ENCODE measurements at regions not wholly inside any gene's neighbourhood (a gene's known extent, or its start where the extent isn't known, plus 50 kb on each side); places are given as distances from the start of the nearest gene placed in this dataset.

DNA sequence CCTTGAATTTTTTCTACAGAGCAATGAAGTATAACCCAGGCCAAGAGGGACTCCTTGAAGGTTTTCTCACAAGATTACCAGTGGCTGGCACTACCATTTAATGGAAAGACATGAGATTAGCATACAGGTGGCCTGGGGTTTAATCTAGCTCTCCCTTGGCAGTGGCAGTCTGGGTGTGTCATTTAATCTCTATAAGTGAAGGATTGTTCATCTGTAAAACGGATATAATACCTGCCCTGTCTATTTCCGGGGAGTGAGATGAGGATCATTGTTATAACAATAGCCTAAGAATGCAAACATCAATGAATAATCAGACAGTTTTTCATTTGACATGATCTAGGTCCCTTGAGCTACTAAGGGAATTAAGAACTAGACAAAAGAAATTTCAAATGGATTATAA lies 168.7 kb upstream of the CPNE8 start:
- Histone ChIP-seq H3K9me3 (no peaks in the 10 kb centered on the region), H3K36me3 (no peaks in the 10 kb centered on the region), H3K4me3 (no peak overlapping the region), H3K4me1 (no peaks in the 10 kb centered on the region), H3K27me3 (no peaks in the 10 kb centered on the region), H3K27ac (no peak overlapping the region)
- DNase-seq, result no peak
- WGBS, 2 donors (ENCODE audit: low coverage in 1 of 2), result 31 to 38% methylated on average over 2 of the region's 2 CpGs
- TF ChIP-seq, protein P1, sequence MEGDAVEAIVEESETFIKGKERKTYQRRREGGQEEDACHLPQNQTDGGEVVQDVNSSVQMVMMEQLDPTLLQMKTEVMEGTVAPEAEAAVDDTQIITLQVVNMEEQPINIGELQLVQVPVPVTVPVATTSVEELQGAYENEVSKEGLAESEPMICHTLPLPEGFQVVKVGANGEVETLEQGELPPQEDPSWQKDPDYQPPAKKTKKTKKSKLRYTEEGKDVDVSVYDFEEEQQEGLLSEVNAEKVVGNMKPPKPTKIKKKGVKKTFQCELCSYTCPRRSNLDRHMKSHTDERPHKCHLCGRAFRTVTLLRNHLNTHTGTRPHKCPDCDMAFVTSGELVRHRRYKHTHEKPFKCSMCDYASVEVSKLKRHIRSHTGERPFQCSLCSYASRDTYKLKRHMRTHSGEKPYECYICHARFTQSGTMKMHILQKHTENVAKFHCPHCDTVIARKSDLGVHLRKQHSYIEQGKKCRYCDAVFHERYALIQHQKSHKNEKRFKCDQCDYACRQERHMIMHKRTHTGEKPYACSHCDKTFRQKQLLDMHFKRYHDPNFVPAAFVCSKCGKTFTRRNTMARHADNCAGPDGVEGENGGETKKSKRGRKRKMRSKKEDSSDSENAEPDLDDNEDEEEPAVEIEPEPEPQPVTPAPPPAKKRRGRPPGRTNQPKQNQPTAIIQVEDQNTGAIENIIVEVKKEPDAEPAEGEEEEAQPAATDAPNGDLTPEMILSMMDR (IDR thresholded peaks at IDR 0.05), result no peak
- TF ChIP-seq EP300 (IDR thresholded peaks at IDR 0.05; ENCODE audit: low read depth), result no peak
- no peak for TF ChIP-seq POLR2A (IDR thresholded peaks at IDR 0.05)
- intact Hi-C loops (cut with DNase I; ENCODE audit: low total_unique reads) (no loop called here), in situ Hi-C loops (cut with MboI; ENCODE audit: low pct_ligation_motif_present in 1 of 4, low pct_unique_long_range_greater_than_20kb in 1 of 4, low sequenced_read_pairs in 3 of 4) (no loop called here)

DNA sequence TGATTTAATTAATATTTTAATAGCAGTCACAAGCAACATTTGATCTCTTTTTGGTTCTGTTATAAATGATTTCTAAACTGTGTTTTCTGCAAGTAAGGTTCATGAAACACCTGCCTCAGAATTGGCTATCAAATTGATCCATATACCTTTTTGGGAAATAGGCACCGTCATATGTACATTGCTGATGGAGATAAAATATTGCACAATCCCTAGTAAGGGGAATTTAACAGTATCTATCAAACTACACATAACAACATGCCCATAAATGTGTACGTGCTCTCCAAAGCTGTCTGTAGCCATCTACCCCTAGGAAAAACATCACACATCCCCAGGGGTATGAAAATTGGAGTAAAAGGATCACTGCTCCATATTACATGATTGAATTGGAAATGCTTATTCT lies 167.3 kb upstream of the CPNE8 start:
- no peak overlapping the region for H3K4me3 ChIP-seq
- DNase-seq, result no peak
- TF ChIP-seq EP300 (IDR thresholded peaks at IDR 0.05; ENCODE audit: low read depth), result no peak
- TF ChIP-seq POLR2A (IDR thresholded peaks at IDR 0.05), result no peak
- TF ChIP-seq, protein P1 (IDR thresholded peaks at IDR 0.05), result no peak
- no peak for TF ChIP-seq POLR2AphosphoS5 (IDR thresholded peaks at IDR 0.05)
- H3K27ac ChIP-seq, result no peak overlapping the region
- H3K27me3 ChIP-seq, result no peaks in the 10 kb centered on the region
- H3K4me1 ChIP-seq, result no peaks in the 10 kb centered on the region
- intact Hi-C loops (cut with DNase I; ENCODE audit: low total_unique reads), result no loop called here
- no peaks in the 10 kb centered on the region for H3K9me3 ChIP-seq
- in situ Hi-C loops (cut with MboI; ENCODE audit: low pct_ligation_motif_present in 1 of 4, low pct_unique_long_range_greater_than_20kb in 1 of 4, low sequenced_read_pairs in 3 of 4), result no loop called here
- no peaks in the 10 kb centered on the region for H3K36me3 ChIP-seq
- WGBS, 2 donors (ENCODE audit: low coverage in 1 of 2), result 68 to 100% methylated on average over 1 to 2 of the region's 2 CpGs

DNA sequence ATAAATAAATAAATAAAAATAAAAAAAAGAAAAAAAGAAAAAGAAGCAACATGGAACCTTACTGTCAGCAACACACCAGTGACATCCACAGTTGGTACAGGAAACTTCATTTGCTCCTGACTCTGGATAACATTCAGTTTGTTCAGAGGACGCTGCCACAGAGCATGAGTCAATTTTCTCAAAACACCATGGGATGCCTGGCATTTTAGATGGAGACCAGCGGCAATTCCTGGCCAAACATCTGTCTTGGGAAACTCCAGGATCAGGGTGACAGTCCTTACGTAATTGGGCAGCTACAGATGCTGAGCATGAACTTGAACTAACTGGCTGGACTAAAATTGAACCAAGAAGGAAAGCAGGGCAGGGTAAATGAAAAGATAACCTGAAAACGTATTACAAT lies 166.2 kb upstream of the CPNE8 start:
- 78 to 82% methylated on average over 2 to 4 of the region's 4 CpGs for WGBS, 2 donors (ENCODE audit: low coverage in 1 of 2)
- in situ Hi-C loops (cut with MboI; ENCODE audit: low pct_ligation_motif_present in 1 of 4, low pct_unique_long_range_greater_than_20kb in 1 of 4, low sequenced_read_pairs in 3 of 4) (no loop called here), intact Hi-C loops (cut with DNase I; ENCODE audit: low total_unique reads) (no loop called here)
- Histone ChIP-seq H3K9me3 (no peaks in the 10 kb centered on the region), H3K27me3 (no peaks in the 10 kb centered on the region), H3K36me3 (no peaks in the 10 kb centered on the region), H3K4me3 (no peak overlapping the region), H3K4me1 (no peaks in the 10 kb centered on the region), H3K27ac (no peak overlapping the region)
- no peak for TF ChIP-seq EP300 (IDR thresholded peaks at IDR 0.05; ENCODE audit: low read depth)
- TF ChIP-seq, protein P1 (IDR thresholded peaks at IDR 0.05), result no peak
- no peak for TF ChIP-seq POLR2AphosphoS5 (IDR thresholded peaks at IDR 0.05)
- no peak for TF ChIP-seq POLR2A (IDR thresholded peaks at IDR 0.05)
- no peak for DNase-seq

DNA sequence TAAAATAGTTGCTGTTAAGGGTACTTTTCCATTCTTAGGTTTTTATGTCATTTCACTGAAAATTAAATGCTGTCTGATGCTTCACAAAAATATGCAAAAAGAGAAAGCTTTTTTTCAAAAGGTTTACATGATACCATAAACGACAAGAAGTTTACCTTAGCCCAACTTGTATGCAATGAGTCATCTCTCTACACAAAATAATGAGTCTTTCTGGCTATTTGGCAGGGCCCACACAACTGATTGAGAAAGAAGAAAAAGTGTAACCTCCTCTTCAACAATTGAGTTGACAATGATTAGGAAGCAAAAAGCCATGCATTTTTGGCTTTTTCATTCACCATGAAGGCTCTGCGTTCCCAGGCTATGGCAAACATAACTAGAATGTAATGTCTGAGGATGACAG lies 165.4 kb upstream of the CPNE8 start:
- H3K9me3 ChIP-seq, result no peaks in the 10 kb centered on the region
- intact Hi-C loops (cut with DNase I; ENCODE audit: low total_unique reads), result no loop called here
- DNase-seq, result no peak
- in situ Hi-C loops (cut with MboI; ENCODE audit: low pct_ligation_motif_present in 1 of 4, low pct_unique_long_range_greater_than_20kb in 1 of 4, low sequenced_read_pairs in 3 of 4), result no loop called here
- 48 to 49% methylated on average over 2 of the region's 2 CpGs for WGBS, 2 donors (ENCODE audit: low coverage in 1 of 2)
- H3K4me1 ChIP-seq, result no peaks in the 10 kb centered on the region
- H3K36me3 ChIP-seq, result no peaks in the 10 kb centered on the region
- H3K27ac ChIP-seq, result no peak overlapping the region
- no peak overlapping the region for H3K4me3 ChIP-seq
- H3K27me3 ChIP-seq, result no peaks in the 10 kb centered on the region
- TF ChIP-seq POLR2A (IDR thresholded peaks at IDR 0.05), result no peak
- TF ChIP-seq, protein P1 (IDR thresholded peaks at IDR 0.05), result no peak
- no peak for TF ChIP-seq EP300 (IDR thresholded peaks at IDR 0.05; ENCODE audit: low read depth)
- TF ChIP-seq POLR2AphosphoS5 (IDR thresholded peaks at IDR 0.05), result no peak

Data from transverse colon (tissue), 4 donors.